ENCODE measurements at regions not wholly inside any gene's neighbourhood (a gene's known extent, or its start where the extent isn't known, plus 50 kb on each side); places are given as distances from the start of the nearest gene placed in this dataset.
"Not testable (repeated sequence)": the region's sequence is repeated elsewhere in the genome, so short reads cannot be mapped to it uniquely, and the experiment has no call there.

DNA sequence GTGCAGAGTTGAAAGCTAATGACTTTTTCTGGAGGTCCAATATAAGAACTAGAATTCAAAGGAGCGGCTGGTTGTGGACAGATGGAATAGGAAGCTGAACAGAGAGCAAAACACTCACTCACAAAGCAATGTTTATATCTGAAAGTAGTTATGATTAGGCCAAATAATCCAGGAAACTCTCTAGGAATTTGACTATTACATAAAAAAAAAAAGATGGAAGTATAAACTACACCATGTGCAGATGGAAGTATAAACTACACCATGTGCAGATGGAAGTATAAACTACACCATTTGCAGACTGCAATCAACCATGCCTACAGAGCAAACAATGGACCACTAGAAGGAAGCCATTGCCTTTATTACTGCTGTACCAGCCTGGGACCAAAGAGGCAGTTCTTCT lies 771.1 kb downstream of the BRINP3 start:
- no peak for DNase-seq (ENCODE audit: extremely low read depth, insufficient read length)
- Histone ChIP-seq H3K4me3 (replicated peaks; ENCODE audit: low read depth, low read length) (no peak overlapping the region), H3K27me3 (replicated peaks; ENCODE audit: control insufficient read depth, insufficient read depth, low read length) (no peaks in the 10 kb centered on the region), H3K36me3 (ENCODE audit: control insufficient read depth, insufficient read depth, low read length) (no peaks in the 10 kb centered on the region)
- TF ChIP-seq, protein P1, sequence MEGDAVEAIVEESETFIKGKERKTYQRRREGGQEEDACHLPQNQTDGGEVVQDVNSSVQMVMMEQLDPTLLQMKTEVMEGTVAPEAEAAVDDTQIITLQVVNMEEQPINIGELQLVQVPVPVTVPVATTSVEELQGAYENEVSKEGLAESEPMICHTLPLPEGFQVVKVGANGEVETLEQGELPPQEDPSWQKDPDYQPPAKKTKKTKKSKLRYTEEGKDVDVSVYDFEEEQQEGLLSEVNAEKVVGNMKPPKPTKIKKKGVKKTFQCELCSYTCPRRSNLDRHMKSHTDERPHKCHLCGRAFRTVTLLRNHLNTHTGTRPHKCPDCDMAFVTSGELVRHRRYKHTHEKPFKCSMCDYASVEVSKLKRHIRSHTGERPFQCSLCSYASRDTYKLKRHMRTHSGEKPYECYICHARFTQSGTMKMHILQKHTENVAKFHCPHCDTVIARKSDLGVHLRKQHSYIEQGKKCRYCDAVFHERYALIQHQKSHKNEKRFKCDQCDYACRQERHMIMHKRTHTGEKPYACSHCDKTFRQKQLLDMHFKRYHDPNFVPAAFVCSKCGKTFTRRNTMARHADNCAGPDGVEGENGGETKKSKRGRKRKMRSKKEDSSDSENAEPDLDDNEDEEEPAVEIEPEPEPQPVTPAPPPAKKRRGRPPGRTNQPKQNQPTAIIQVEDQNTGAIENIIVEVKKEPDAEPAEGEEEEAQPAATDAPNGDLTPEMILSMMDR (IDR thresholded peaks at IDR 0.05; ENCODE audit: insufficient read depth, low read length, poor library complexity, severe bottlenecking), result no peak

- Histone ChIP-seq H3K36me3 (ENCODE audit: control insufficient read depth, insufficient read depth, low read length) (no peaks in the 10 kb centered on the region), H3K4me3 (replicated peaks; ENCODE audit: low read depth, low read length) (no peak overlapping the region), H3K27me3 (replicated peaks; ENCODE audit: control insufficient read depth, insufficient read depth, low read length) (no peaks in the 10 kb centered on the region)
- no peak for DNase-seq (ENCODE audit: extremely low read depth, insufficient read length)
- TF ChIP-seq, protein P1 (IDR thresholded peaks at IDR 0.05; ENCODE audit: insufficient read depth, low read length, poor library complexity, severe bottlenecking), result no peak
These were observed 769.0 kb downstream of the BRINP3 start for GRCh38 chr1:189708674-189709073.

GRCh38 chr1:189718147-189718795 lies 759.4 kb downstream of the BRINP3 start:
- DNase-seq (ENCODE audit: extremely low read depth, insufficient read length); H3K36me3 ChIP-seq (ENCODE audit: control insufficient read depth, insufficient read depth, low read length); H3K4me3 ChIP-seq (replicated peaks; ENCODE audit: low read depth, low read length); H3K27me3 ChIP-seq (replicated peaks; ENCODE audit: control insufficient read depth, insufficient read depth, low read length): not testable (repeated sequence)

DNA sequence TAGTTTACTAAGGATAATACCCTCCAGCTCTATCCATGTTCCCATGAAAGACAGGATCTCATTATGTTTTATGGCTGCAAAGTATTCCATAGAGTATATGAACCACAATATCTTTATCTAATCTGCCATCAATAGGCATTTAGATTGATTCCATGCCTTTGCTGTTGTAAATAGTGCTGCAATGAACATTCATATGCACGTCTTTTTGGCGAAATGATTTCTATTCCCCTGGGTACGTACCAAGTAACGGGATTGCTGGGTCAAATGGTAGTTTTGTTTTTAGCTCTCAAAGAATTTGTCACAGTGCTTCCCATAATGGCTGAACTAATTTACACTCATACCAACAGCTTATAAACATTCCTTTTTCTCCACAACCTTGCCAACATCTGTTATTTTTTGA lies 750.9 kb downstream of the BRINP3 start:
- Histone ChIP-seq H3K36me3 (ENCODE audit: control insufficient read depth, insufficient read depth, low read length) (no peaks in the 10 kb centered on the region), H3K27me3 (replicated peaks; ENCODE audit: control insufficient read depth, insufficient read depth, low read length) (no peaks in the 10 kb centered on the region), H3K4me3 (replicated peaks; ENCODE audit: low read depth, low read length) (no peak overlapping the region)
- TF ChIP-seq, protein P1 (IDR thresholded peaks at IDR 0.05; ENCODE audit: insufficient read depth, low read length, poor library complexity, severe bottlenecking), result no peak
- no peak for DNase-seq (ENCODE audit: extremely low read depth, insufficient read length)

- Histone ChIP-seq H3K4me3 (replicated peaks; ENCODE audit: low read depth, low read length) (no peak overlapping the region), H3K36me3 (ENCODE audit: control insufficient read depth, insufficient read depth, low read length) (no peaks in the 10 kb centered on the region), H3K27me3 (replicated peaks; ENCODE audit: control insufficient read depth, insufficient read depth, low read length) (no peaks in the 10 kb centered on the region)
- TF ChIP-seq, protein P1 (IDR thresholded peaks at IDR 0.05; ENCODE audit: insufficient read depth, low read length, poor library complexity, severe bottlenecking), result no peak
- DNase-seq (ENCODE audit: extremely low read depth, insufficient read length), result no peak
These were observed 726.4 kb downstream of the BRINP3 start for GRCh38 chr1:189751311-189751710.

- H3K36me3 ChIP-seq (ENCODE audit: control insufficient read depth, insufficient read depth, low read length), result no peaks in the 10 kb centered on the region
- TF ChIP-seq, protein P1 (IDR thresholded peaks at IDR 0.05; ENCODE audit: insufficient read depth, low read length, poor library complexity, severe bottlenecking), result no peak
- no peak overlapping the region for H3K4me3 ChIP-seq (replicated peaks; ENCODE audit: low read depth, low read length)
- DNase-seq (ENCODE audit: extremely low read depth, insufficient read length), result no peak
- H3K27me3 ChIP-seq (replicated peaks; ENCODE audit: control insufficient read depth, insufficient read depth, low read length), result no peaks in the 10 kb centered on the region
These were observed 725.1 kb downstream of the BRINP3 start for GRCh38 chr1:189752461-189752995.

GRCh38 chr1:189755100-189755499 lies 722.6 kb downstream of the BRINP3 start:
- not testable (repeated sequence) for H3K27me3 ChIP-seq (replicated peaks; ENCODE audit: control insufficient read depth, insufficient read depth, low read length); H3K36me3 ChIP-seq (ENCODE audit: control insufficient read depth, insufficient read depth, low read length); H3K4me3 ChIP-seq (replicated peaks; ENCODE audit: low read depth, low read length); DNase-seq (ENCODE audit: extremely low read depth, insufficient read length)

Data from GM06990 (cell line).